Stimulated activated CD8-positive, alpha-beta memory T cell treated with anti-CD3 and anti-CD28 coated beads, Interleukin-15, amount 100 ng/mL, for 24 hours (primary cell): ENCODE measurements at regions not wholly inside any gene's neighbourhood (a gene's known extent, or its start where the extent isn't known, plus 50 kb on each side); places are given as distances from the start of the nearest gene placed in this dataset.

Experiments
- DNase-seq: peaks from one replicate; pipeline ENCODE4 v3.0.0-alpha.2; 2020; ENCODE audit warnings: low read depth

DNA sequence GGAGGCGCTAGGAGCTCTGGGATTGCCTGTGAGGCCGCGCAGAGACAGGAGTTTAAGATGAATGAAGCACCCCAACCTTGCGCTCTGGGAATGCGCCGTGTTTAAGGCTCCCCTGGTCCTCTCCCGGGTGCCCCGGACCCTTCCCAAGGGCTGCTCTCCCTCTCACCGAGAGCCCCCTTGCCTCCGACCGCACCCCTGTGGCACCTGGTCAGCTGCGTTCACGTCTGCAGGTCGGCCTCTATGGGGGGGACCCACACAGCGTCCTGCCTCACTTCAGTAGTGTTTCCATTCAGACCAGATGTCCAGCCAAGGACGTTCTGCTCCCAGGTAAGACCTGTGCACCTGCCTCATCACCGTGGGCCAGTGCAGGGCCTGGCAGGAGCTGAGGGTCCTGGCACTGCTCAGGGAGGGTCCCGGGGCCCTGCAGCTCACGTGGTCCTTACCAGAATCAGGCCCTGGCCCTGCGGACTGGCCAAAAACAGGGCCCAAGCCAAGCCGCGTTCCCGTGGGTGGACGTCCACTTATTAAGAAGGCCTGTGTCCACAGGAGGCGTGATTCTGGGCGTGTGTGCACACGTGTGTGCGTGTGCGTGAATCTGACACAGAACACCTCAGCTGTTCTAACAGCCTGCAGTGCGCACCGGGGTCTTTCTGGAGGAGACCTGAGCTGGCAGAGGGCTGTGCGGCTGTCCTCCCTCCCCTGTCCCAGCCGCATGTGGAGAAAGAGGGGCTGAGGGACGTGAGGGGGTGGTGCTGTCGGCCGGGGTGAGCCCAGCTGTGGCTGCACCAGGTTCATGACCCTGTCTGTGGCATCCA lies 79.9 kb upstream of the BHLHE23 start:
- DNase-seq: no peak

GRCh38 chr20:63085151-63085861 lies 78.5 kb upstream of the BHLHE23 start:
- no peak for DNase-seq

GRCh38 chr20:63084563-63084927 lies 77.8 kb upstream of the BHLHE23 start:
- no peak for DNase-seq

- DNase-seq: no peak
Measured at GRCh38 chr20:63083831-63084562, 77.2 kb upstream of the BHLHE23 start.

- no peak for DNase-seq
Measured at GRCh38 chr20:63082939-63083735, 76.4 kb upstream of the BHLHE23 start.

- DNase-seq: no peak
Measured at GRCh38 chr20:63082308-63082938, 75.7 kb upstream of the BHLHE23 start.

DNA sequence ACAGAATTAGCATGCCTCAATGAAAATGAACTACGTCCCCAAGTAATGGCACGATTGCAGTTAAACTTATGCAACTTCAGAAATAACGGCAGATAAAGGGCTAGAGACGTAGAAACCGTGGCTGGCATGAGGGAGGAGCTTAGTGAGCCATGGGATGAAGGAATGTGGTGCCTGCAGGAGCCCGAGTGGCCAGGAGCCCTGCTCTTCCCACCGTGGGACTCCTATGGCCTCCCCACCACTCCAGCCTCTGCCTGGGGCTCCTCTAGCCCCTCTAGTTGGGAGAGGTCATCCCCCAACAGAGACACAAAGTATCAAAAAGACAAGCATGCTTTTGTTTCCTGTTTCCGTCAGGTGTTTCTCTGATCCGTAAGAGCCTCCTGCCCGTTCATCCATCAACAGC lies 75.1 kb upstream of the BHLHE23 start:
- no peak for DNase-seq

DNA sequence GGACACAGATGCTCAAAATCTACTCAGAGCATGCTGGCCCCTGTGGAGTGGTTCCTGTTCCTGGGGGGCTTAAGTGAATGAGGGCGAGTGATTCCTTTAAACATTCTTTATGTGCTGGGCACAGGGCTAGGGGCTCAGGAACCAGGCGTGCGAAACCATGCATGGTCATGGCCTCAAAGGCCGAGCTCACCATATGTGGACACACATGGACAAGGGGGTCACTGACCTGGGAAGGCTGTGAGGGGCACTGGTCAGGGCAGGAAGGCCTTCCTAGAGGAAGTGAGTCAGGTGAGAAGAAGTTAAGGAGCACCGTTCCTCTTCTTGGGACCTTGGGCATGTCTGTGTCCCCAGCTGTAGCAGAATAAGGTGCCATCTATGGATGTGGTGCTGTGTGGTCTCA lies 74.6 kb upstream of the BHLHE23 start:
- DNase-seq: no peak

- no peak for DNase-seq
Measured at GRCh38 chr20:63080811-63081210, 74.0 kb upstream of the BHLHE23 start.

GRCh38 chr20:63080411-63080810 lies 73.6 kb upstream of the BHLHE23 start:
- DNase-seq: no peak

GRCh38 chr20:63079971-63080370 lies 73.2 kb upstream of the BHLHE23 start:
- no peak for DNase-seq

- no peak for DNase-seq
Measured at GRCh38 chr20:63077705-63078104, 70.9 kb upstream of the BHLHE23 start.

- no peak for DNase-seq
Measured at GRCh38 chr20:63076421-63076820, 69.7 kb upstream of the BHLHE23 start.

GRCh38 chr20:63074631-63075030 lies 67.9 kb upstream of the BHLHE23 start:
- no peak for DNase-seq

DNA sequence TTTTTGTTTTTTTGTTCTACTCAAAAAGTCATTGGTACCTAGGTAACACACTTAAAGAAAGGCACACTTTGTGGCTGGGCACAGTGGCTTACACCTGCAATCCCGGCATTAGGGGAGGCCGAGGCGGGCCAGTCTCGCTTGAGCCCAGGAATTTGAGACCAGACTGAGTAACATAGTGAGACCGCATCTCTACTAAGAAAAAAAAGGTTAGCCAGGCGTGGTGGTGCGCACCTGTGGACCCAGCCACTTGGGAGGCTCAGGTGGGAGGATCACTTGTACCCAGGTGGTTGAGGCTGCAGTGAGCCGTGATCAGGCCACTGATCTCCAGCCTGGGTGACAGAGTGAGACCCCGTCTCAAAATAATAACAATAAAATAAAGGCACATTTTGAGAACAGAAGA lies 67.4 kb upstream of the BHLHE23 start:
- DNase-seq: no peak

DNA sequence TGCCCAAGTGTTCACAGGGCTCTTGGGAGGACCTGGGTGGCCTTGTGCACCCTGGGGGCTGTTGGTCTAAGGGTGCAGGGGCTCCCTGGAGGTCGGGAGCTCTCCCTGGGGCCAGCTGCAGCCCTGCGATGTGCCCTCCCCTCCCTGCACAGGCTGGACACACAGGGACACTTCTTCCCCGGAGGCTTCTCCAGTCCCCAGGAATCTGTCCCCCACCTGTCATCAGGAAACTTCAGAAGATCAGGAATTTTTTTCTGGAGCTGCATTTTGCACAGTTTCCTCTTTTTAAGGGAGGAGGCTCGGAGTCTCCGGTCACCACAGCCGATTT lies 66.9 kb upstream of the BHLHE23 start:
- DNase-seq: no peak

DNA sequence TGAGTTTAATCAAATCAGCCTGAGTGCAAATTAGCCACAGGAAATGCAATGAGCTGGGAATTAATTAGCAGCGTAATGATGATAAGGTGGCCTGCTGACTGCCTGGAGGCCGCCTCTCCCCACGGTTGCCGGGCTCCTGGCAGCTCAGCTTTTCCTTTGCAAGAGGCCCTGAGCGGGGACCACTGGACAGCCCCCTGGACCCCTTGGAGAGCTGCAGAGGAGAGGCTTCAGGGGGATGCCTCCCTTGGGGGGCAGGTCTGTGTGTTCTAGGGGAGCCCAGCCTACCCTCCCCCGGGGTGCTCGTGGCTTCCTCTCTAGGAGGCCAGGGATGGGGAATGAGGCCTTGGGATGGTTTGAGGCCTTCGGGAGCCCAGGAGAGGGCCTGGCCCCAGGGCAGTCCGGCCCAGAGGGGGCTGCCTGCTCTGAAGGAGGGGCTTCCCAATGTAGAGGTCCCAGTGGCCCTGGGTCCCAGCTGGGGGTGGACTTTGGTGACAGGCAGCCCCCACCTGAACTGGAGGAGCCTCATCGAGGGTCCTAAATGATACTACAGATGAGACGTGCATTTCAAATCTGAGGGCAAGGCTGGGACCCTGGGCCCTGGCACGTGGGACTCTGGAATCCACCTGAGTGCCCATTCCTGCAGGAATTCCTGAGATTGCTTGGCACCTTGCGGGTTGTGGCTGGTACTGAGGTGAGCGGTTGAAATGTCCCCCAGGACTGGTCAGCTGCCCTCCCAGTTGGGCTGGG lies 66.4 kb upstream of the BHLHE23 start:
- DNase-seq: no peak

- DNase-seq: no peak
Measured at GRCh38 chr20:63072231-63072791, 65.5 kb upstream of the BHLHE23 start.

GRCh38 chr20:63071541-63072181 lies 64.9 kb upstream of the BHLHE23 start:
- no peak for DNase-seq
